CD8-positive, alpha-beta memory T cell (primary cell): ENCODE measurements at regions not wholly inside any gene's neighbourhood (a gene's known extent, or its start where the extent isn't known, plus 50 kb on each side); places are given as distances from the start of the nearest gene placed in this dataset.
"Not testable (repeated sequence)": the region's sequence is repeated elsewhere in the genome, so short reads cannot be mapped to it uniquely, and the experiment has no call there.

ENCODE experiments used
- CTCF ChIA-PET: fragments of 350-600 bp; sonication (Branson Sonifier 250); formaldehyde crosslinking; loops from one replicate; lab custom pipeline; 2021; ENCODE audit warnings: antibody characterized with exemption; lab: Charles Lee
- POLR2A ChIA-PET: fragments of 350-600 bp; sonication (Branson Sonifier 250); formaldehyde crosslinking; loops from one replicate; lab custom pipeline; 2021; ENCODE audit warnings: antibody characterized with exemption; lab: Charles Lee
- DNase-seq, 5 donors: peaks; one replicate each; pipeline versions ENCODE4 v3.0.0 to v3.0.0-alpha.2; 2020 to 2022; ENCODE audit warnings: mixed read lengths in 1 of 5
- H3K27ac ChIP-seq: one replicate; pipeline ENCODE4 v1.7.0; 2013; ENCODE audit warnings: low read depth, mild to moderate bottlenecking, low read length, moderate library complexity
- H3K27me3 ChIP-seq: 2 replicates; pipeline ENCODE4 v1.7.0; 2013; ENCODE audit warnings: low read length, mild to moderate bottlenecking; ENCODE audit not compliant: insufficient read depth, poor library complexity, severe bottlenecking
- H3K36me3 ChIP-seq: 2 replicates; pipeline ENCODE4 v1.7.0; 2013; ENCODE audit warnings: mild to moderate bottlenecking, low read length, moderate library complexity; ENCODE audit not compliant: insufficient read depth
- H3K4me1 ChIP-seq: 2 replicates; pipeline ENCODE4 v1.7.0; 2013; ENCODE audit warnings: mild to moderate bottlenecking, low read length, moderate library complexity; ENCODE audit not compliant: insufficient read depth
- H3K4me3 ChIP-seq: 2 replicates; pipeline ENCODE4 v1.7.0; 2013; ENCODE audit warnings: mild to moderate bottlenecking, low read length
- H3K9me3 ChIP-seq: 2 replicates; pipeline ENCODE4 v1.7.0; 2013; ENCODE audit warnings: mild to moderate bottlenecking, low read length
- H3K27ac Mint-ChIP-seq, 8 donors: one replicate each; pipeline ENCODE4 v1.8.0; 2020 to 2021; ENCODE audit warnings: mixed read lengths in 8 of 8, mild to moderate bottlenecking in 6 of 8, inconsistent platforms in 3 of 8, moderate library complexity in 3 of 8
- H3K27me3 Mint-ChIP-seq, 2 donors: one replicate each; pipeline ENCODE4 v1.8.0; 2020 to 2021; ENCODE audit warnings: mixed read lengths in 2 of 2, mild to moderate bottlenecking in 1 of 2, moderate library complexity in 1 of 2
- H3K36me3 Mint-ChIP-seq, 3 donors: one replicate each; pipeline ENCODE4 v1.8.0; 2020 to 2021; ENCODE audit warnings: mixed read lengths in 3 of 3, inconsistent platforms in 1 of 3, mild to moderate bottlenecking in 1 of 3
- H3K4me1 Mint-ChIP-seq, 3 donors: one replicate each; pipeline ENCODE4 v1.8.0; 2020 to 2021; ENCODE audit warnings: mixed read lengths in 3 of 3, inconsistent platforms in 1 of 3, mild to moderate bottlenecking in 1 of 3
- H3K4me3 Mint-ChIP-seq, 7 donors: one replicate each; pipeline ENCODE4 v1.8.0; 2020 to 2021; ENCODE audit warnings: mixed read lengths in 7 of 7, mild to moderate bottlenecking in 6 of 7, moderate library complexity in 4 of 7, inconsistent platforms in 2 of 7
- H3K9me3 Mint-ChIP-seq, 5 donors: one replicate each; pipeline ENCODE4 v1.8.0; 2020 to 2022; ENCODE audit warnings: mixed read lengths in 5 of 5, mild to moderate bottlenecking in 3 of 5, moderate library complexity in 2 of 5, inconsistent platforms in 1 of 5

DNA sequence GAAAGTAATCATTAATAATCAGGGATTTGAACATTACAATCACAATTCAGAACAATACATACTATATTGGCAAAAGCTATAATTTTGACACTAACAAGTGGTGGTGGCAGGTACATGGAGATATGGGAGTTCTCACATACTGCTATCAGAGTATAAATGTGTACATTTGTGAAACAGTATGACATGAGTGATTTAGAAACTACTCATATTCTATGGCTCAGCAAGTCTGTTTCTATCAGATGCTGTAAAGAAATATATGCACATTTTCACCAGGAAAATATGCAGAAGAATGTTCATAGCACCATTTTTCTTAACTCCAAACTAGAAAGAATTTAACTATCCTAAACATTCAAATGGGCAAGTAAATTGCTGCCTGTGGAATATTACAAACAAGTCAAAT is 620.0 kb downstream of the SH2D4B start:
- H3K4me3 ChIP-seq: no peak overlapping the region
- Mint-ChIP-seq H3K4me3 (no peak overlapping the region), H3K4me1 (no peaks in the 10 kb centered on the region), H3K27me3 (no peaks in the 10 kb centered on the region), H3K36me3 (no peaks in the 10 kb centered on the region), H3K9me3 (peaks cover 0 to 12% (median 0%) of the 10 kb centered on the region in 5 donors), H3K27ac (no peak overlapping the region)
- no peaks in the 10 kb centered on the region for H3K36me3 ChIP-seq
- H3K4me1 ChIP-seq: no peaks in the 10 kb centered on the region
- no peaks in the 10 kb centered on the region for H3K9me3 ChIP-seq
- H3K27ac ChIP-seq: no peak overlapping the region
- H3K27me3 ChIP-seq: no peaks in the 10 kb centered on the region
- POLR2A ChIA-PET: no interaction called here
- CTCF ChIA-PET: no interaction called here
- no peak for DNase-seq

DNA sequence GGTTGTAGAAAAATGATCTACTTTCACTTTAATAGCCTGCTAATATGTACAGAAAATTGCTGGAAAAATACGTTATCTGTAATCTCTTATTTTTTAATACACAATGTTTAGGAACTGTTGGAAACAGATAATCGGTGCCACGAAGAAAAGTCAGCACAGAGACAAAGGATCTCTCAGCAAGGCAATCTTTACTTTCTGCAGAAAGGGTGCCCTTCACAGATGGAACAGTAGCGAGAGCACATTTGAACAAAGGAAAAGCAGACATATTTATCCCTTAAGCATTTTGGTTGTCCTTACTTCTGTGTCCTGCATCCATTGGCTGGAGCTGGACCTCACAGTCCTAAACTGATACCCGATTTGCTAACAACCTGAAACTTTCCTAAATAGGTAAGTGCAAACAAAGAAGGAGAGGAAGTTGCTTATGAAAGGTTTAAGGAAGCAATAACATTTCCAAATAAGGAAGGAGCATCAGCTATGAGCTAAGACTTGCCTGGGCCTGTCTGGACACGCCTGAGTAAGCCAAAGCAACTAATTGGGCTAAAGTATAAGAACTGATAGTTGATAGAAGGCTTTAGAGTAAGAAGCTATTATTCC is 640.0 kb downstream of the SH2D4B start:
- no peak overlapping the region for H3K4me3 Mint-ChIP-seq

DNA sequence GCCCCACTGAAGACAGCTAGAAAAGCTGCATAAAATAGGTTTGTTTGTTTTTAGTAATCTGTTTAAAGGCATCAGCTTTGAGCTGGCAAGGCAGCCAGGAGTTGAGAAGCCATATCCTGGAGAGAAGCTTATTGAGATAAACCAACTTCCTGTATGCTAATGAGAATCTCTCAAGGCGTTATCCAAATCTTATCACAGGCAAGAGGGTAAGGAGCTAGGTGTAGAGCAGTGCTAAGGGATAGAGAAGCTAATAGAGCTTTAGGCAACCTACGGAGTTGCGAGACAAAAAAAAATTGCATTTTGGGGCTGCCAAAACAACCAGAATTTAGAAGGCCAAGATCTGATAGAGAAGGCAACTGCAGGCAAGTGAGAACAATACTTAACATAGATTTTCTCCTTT is 641.6 kb downstream of the SH2D4B start:
- no peaks in the 10 kb centered on the region for H3K4me1 ChIP-seq
- Mint-ChIP-seq H3K27me3 (no peaks in the 10 kb centered on the region), H3K36me3 (no peaks in the 10 kb centered on the region), H3K4me1 (no peaks in the 10 kb centered on the region), H3K27ac (no peak overlapping the region), H3K4me3 (no peak overlapping the region), H3K9me3 (peaks cover 4 to 30% (median 12%) of the 10 kb centered on the region in 5 donors)
- POLR2A ChIA-PET: no interaction called here
- no peaks in the 10 kb centered on the region for H3K9me3 ChIP-seq
- CTCF ChIA-PET: interaction anchor here (0.7 kb wide), 1 partner anchor 8 kb away, joined by 3 read pairs; no protein-coding TSS in a partner anchor
- no peak overlapping the region for H3K27ac ChIP-seq
- no peak overlapping the region for H3K4me3 ChIP-seq
- no peaks in the 10 kb centered on the region for H3K36me3 ChIP-seq
- no peaks in the 10 kb centered on the region for H3K27me3 ChIP-seq
- DNase-seq: no peak

More for the DNA sequence above, 640.0 kb downstream of the SH2D4B start:
- POLR2A ChIA-PET: no interaction called here
- H3K27ac ChIP-seq: no peak overlapping the region
- CTCF ChIA-PET: no interaction called here
- H3K4me1 ChIP-seq: no peaks in the 10 kb centered on the region
- H3K9me3 ChIP-seq: no peaks in the 10 kb centered on the region
- H3K36me3 ChIP-seq: no peaks in the 10 kb centered on the region
- no peaks in the 10 kb centered on the region for H3K4me1 Mint-ChIP-seq
- no peaks in the 10 kb centered on the region for H3K27me3 Mint-ChIP-seq
- no peak overlapping the region for H3K4me3 ChIP-seq
- H3K9me3 Mint-ChIP-seq: peaks cover 2 to 33% (median 10%) of the 10 kb centered on the region in 5 donors
- no peaks in the 10 kb centered on the region for H3K36me3 Mint-ChIP-seq
- no peaks in the 10 kb centered on the region for H3K27me3 ChIP-seq
- no peak overlapping the region for H3K27ac Mint-ChIP-seq
- DNase-seq: no peak

DNA sequence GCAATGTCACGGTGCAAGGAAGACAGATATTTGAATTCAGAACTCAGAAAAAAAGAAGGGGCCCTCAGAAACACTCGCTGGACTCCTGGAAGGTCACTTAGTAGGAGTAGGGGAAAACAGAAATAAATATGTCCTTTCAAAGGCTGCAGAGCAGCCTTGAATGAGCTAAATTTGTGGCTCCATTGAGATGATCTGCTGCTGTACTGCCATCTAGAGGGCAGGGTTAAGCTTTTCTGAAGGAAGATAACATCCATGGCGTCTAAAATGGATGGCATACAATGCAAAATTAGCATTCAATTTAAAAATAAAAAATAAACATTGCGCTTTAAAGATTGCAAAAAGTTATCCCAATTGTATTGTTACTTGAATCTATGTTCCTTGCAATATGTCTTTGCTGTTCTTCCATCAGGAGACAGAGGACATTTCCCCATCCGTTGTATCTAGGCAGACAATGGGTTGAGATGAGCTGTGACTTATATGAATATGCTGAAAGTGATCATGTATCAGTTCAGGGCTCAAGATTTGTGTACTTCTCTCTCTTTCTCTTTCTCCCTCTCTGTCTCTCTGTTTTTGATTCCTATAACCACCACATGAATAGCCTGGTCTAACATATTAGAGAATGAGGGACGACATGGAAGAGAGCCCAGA is 642.2 kb downstream of the SH2D4B start:
- no peak overlapping the region for H3K27ac Mint-ChIP-seq
- ChIA-PET CTCF (no interaction called here), POLR2A (no interaction called here)

DNA sequence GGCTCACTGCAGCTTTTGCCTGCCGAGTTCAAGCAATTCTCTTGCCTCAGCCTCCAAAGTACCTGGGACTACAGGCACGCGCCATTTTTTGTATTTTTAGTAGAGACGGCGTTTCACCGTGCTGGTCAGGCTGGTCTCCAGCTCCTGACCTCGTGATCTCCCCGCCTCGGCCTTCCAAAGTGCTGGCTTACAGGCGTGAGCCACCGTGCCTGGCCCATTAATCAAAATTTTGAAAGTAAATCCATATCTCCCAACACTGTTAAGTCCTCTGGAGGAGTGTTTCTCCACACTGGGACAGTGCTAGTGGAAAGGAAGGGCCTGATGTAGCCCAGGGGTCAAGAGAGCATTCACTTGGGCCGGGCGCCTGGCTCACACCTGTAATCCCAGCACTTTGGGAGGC is 644.6 kb downstream of the SH2D4B start:
- Histone ChIP-seq H3K36me3 (no peaks in the 10 kb centered on the region), H3K27ac (no peak overlapping the region), H3K4me3 (no peak overlapping the region), H3K4me1 (no peaks in the 10 kb centered on the region), H3K9me3 (no peaks in the 10 kb centered on the region), H3K27me3 (no peaks in the 10 kb centered on the region)
- H3K27ac Mint-ChIP-seq: no peak overlapping the region
- H3K36me3 Mint-ChIP-seq: no peaks in the 10 kb centered on the region
- peaks cover 4 to 28% (median 7%) of the 10 kb centered on the region in 5 donors for H3K9me3 Mint-ChIP-seq
- no peaks in the 10 kb centered on the region for H3K27me3 Mint-ChIP-seq
- no peaks in the 10 kb centered on the region for H3K4me1 Mint-ChIP-seq
- ChIA-PET CTCF (no interaction called here), POLR2A (no interaction called here)
- DNase-seq: no peak
- H3K4me3 Mint-ChIP-seq: no peak overlapping the region

More for the DNA sequence above, 642.2 kb downstream of the SH2D4B start:
- Histone ChIP-seq H3K27ac (no peak overlapping the region), H3K36me3 (no peaks in the 10 kb centered on the region), H3K4me1 (no peaks in the 10 kb centered on the region), H3K27me3 (no peaks in the 10 kb centered on the region), H3K9me3 (no peaks in the 10 kb centered on the region), H3K4me3 (no peak overlapping the region)
- no peak for DNase-seq
- peaks cover 5 to 30% (median 12%) of the 10 kb centered on the region in 5 donors for H3K9me3 Mint-ChIP-seq
- H3K36me3 Mint-ChIP-seq: no peaks in the 10 kb centered on the region
- no peak overlapping the region for H3K4me3 Mint-ChIP-seq
- no peaks in the 10 kb centered on the region for H3K4me1 Mint-ChIP-seq
- no peaks in the 10 kb centered on the region for H3K27me3 Mint-ChIP-seq

DNA sequence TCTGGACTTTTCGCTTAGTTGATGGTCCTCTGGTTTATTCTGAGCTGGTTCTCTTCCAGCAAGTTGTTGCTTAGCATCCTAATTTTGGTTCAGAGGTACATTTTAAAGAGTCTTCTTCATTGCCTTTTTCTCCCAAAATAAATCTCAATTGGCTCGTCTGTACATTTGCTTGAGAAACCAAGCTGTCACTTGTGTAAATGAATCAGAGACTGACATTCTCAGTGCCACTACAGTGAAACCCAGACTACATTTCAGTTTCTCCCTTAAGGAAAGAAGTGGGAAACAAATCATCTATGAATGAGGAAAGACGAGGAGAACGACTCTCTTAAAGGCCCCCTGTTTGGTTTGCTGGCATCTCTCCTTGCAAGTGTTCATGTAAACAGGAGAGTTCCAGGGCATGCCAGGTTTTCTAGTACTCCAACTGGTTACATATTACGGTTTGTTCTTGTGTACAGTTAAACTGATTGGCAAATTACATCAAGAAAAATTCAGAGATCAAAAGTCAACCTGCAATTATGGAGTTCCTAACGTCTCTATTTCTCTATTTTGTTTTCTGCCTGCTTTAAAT is 654.6 kb downstream of the SH2D4B start:
- ChIA-PET POLR2A (no interaction called here), CTCF (interaction anchor here (1.2 kb wide), 1 partner anchor 11 kb away, joined by 3 read pairs; no protein-coding TSS in a partner anchor)
- no peaks in the 10 kb centered on the region for H3K36me3 Mint-ChIP-seq
- no peaks in the 10 kb centered on the region for H3K27me3 Mint-ChIP-seq
- peaks cover 1 to 7% (median 7%) of the 10 kb centered on the region in 5 donors for H3K9me3 Mint-ChIP-seq
- DNase-seq: no peak
- no peaks in the 10 kb centered on the region for H3K27me3 ChIP-seq
- no peaks in the 10 kb centered on the region for H3K9me3 ChIP-seq
- H3K4me1 Mint-ChIP-seq: no peaks in the 10 kb centered on the region
- H3K27ac ChIP-seq: no peak overlapping the region
- H3K4me3 ChIP-seq: no peak overlapping the region
- no peak overlapping the region for H3K4me3 Mint-ChIP-seq
- H3K4me1 ChIP-seq: no peaks in the 10 kb centered on the region
- no peaks in the 10 kb centered on the region for H3K36me3 ChIP-seq
- H3K27ac Mint-ChIP-seq: no peak overlapping the region

DNA sequence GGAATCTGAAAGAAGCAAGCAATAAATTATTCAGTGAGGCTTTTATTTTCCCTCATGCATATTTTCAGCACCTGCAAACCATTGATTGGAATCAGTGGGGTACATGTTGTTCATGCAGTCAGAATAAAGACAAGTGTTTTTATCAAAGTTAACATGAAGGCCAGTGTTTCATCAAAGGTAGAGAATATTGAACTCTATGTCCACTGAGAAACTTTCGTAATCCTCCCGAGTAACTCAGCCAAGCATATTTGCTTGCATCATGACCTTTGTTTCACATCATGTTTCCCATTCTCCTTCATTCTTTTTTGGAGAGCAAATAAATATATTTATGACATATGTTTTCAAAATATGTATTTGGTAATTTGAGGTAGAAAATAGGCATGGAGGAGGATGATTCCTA is 663.1 kb downstream of the SH2D4B start:
- no peak overlapping the region for H3K4me3 ChIP-seq
- CTCF ChIA-PET: no interaction called here

DNA sequence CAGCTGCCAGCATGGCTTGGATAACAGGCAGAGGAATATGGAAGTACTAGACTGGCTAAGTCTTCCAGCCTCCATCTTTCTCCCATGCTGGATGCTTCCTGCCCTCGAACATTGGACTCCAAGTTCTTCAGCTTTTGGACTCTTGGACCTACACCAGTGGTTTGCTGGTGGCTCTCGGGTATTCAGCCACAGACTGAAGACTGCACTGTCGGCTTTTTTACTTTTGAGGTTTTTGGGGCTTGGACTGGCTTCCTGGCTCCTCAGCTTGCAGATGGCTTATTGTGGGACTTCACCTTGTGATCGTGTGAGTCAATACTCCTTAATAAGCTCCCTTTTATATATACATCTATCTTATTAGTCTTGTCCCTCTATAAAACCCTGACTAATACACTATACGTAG is 667.6 kb upstream of the NRG3 start:
- H3K27ac ChIP-seq, DNase-seq, H3K27ac Mint-ChIP-seq, H3K4me3 Mint-ChIP-seq, POLR2A ChIA-PET, H3K36me3 Mint-ChIP-seq, H3K27me3 ChIP-seq, CTCF ChIA-PET, H3K9me3 ChIP-seq, H3K4me1 ChIP-seq, H3K4me3 ChIP-seq, H3K4me1 Mint-ChIP-seq, H3K36me3 ChIP-seq, H3K27me3 Mint-ChIP-seq: not testable (repeated sequence)
- H3K9me3 Mint-ChIP-seq: peaks cover 5 to 19% (median 7%) of the 10 kb centered on the region in 5 donors

More for the DNA sequence above, 663.1 kb downstream of the SH2D4B start:
- Mint-ChIP-seq H3K4me3 (no peak overlapping the region), H3K27me3 (no peaks in the 10 kb centered on the region), H3K4me1 (no peaks in the 10 kb centered on the region), H3K27ac (no peak overlapping the region), H3K36me3 (no peaks in the 10 kb centered on the region), H3K9me3 (peaks cover 0 to 7% (median 4%) of the 10 kb centered on the region in 5 donors)
- no peaks in the 10 kb centered on the region for H3K4me1 ChIP-seq
- H3K36me3 ChIP-seq: no peaks in the 10 kb centered on the region
- DNase-seq: no peak
- H3K27ac ChIP-seq: no peak overlapping the region
- POLR2A ChIA-PET: no interaction called here
- H3K27me3 ChIP-seq: no peaks in the 10 kb centered on the region
- H3K9me3 ChIP-seq: no peaks in the 10 kb centered on the region
